Astrocyte of the cerebellum (primary cell): ENCODE measurements at regions not wholly inside any gene's neighbourhood (a gene's known extent, or its start where the extent isn't known, plus 50 kb on each side); places are given as distances from the start of the nearest gene placed in this dataset.

Experiments
- DNase-seq: peaks from one replicate; pipeline ENCODE4 v3.0.0-alpha.2; 2011; ENCODE audit warnings: low read depth
- H3K4me3 ChIP-seq: 2 replicates; pipeline ENCODE4 v1.5.1; 2011; ENCODE audit warnings: mild to moderate bottlenecking, low read depth, low read length, moderate library complexity
- in situ Hi-C: cut with HindIII; loops from 2 replicates; pipeline ENCODE4 v1.10.0; 2017; ENCODE audit warnings: low sequenced_read_pairs
- TF ChIP-seq, protein P1 (sequence below): IDR thresholded peaks from 2 replicates; pipeline ENCODE4 v1.5.1; 2012; ENCODE audit warnings: low read length, low read depth, moderate library complexity, mild to moderate bottlenecking; ENCODE audit errors: missing control alignments

DNA sequence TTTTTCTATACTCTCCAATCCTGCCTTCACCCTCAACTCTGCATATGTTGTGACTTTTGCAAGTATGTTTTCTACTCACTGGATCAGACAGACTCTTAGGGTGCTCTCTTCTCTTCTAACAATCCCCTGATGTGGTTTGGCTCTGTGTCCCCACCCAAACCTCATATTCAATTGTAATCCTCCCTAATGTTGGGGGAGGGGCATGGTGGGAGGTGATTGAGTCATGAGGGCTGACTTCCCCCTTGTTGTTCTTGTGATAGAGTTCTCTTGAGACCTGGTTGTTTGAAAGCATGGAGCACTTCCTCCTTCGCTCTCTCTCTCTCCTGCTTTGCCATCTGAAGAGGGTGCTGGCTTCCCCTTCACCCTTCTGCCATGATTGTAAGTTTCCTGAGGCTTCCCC, 148.9 kb upstream of the IGSF21 start:
- in situ Hi-C loops = no loop called here
- H3K4me3 ChIP-seq = no peak overlapping the region
- TF ChIP-seq, protein P1, sequence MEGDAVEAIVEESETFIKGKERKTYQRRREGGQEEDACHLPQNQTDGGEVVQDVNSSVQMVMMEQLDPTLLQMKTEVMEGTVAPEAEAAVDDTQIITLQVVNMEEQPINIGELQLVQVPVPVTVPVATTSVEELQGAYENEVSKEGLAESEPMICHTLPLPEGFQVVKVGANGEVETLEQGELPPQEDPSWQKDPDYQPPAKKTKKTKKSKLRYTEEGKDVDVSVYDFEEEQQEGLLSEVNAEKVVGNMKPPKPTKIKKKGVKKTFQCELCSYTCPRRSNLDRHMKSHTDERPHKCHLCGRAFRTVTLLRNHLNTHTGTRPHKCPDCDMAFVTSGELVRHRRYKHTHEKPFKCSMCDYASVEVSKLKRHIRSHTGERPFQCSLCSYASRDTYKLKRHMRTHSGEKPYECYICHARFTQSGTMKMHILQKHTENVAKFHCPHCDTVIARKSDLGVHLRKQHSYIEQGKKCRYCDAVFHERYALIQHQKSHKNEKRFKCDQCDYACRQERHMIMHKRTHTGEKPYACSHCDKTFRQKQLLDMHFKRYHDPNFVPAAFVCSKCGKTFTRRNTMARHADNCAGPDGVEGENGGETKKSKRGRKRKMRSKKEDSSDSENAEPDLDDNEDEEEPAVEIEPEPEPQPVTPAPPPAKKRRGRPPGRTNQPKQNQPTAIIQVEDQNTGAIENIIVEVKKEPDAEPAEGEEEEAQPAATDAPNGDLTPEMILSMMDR = no peak
- DNase-seq = no peak

DNA sequence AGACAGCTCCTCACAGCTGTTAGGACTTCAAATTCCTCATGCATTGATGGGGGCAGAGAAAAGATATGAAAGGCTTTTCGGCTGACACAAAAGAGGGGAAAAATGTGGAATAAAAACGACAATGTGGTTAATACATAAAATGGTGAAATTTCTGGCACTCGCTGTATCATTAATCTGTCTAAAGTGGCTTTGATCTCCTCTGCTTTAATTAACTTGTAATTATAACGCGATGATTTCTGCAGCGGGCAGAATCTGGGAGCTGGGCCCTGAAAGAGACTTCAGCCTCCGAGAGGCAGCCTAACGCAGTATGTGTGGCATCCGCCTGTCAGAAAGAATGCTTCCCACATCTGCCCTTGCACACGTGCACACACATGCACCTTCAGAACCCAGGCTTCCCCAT, 144.1 kb upstream of the IGSF21 start:
- no peak overlapping the region for H3K4me3 ChIP-seq
- TF ChIP-seq, protein P1 = no peak
- in situ Hi-C loops = no loop called here
- DNase-seq = no peak

DNA sequence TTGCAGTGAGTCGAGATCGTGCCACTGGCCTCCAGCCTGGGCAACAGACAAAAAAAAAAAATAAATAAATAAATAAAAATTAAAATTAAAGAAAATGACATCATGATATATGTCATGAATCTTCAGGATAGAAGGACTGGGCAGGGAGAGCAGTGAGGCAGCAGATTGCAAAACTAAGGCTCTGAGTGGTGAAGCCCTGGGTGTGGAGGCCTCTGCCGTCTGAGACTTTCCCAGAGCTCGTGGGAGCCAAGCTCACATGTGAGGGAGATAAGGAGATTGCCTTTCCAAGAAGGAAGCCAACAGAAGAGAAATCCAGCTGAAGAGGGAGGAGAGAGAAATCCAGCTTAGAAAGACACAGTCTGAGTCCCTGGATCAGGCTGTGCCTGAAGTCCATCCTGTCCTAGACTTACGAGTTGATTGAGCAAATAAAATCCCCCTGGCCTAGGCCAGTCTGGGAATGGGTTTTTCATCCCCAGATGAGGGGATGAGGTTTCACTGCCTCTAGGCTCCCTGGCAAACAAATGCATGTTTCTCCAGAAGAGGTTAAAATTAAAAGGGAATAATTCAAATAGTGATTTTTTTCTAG, 142.0 kb upstream of the IGSF21 start:
- in situ Hi-C loops = no loop called here
- H3K4me3 ChIP-seq = no peak overlapping the region
- TF ChIP-seq, protein P1 = no peak
- no peak for DNase-seq

GRCh38 chr1:17966341-17966740, 141.3 kb upstream of the IGSF21 start:
- in situ Hi-C loops = no loop called here
- DNase-seq = no peak
- TF ChIP-seq, protein P1 = no peak
- H3K4me3 ChIP-seq = no peak overlapping the region

- in situ Hi-C loops = no loop called here
- no peak overlapping the region for H3K4me3 ChIP-seq
- no peak for DNase-seq
- TF ChIP-seq, protein P1 = no peak
These were observed 139.9 kb upstream of the IGSF21 start for GRCh38 chr1:17967623-17968255.

- TF ChIP-seq, protein P1 = no peak
- no peak overlapping the region for H3K4me3 ChIP-seq
- no peak for DNase-seq
- in situ Hi-C loops = no loop called here
These were observed 136.8 kb upstream of the IGSF21 start for GRCh38 chr1:17970757-17971156.
